Trophoblast cell (in vitro differentiated cells and primary cell): ENCODE measurements at regions not wholly inside any gene's neighbourhood (a gene's known extent, or its start where the extent isn't known, plus 50 kb on each side); places are given as distances from the start of the nearest gene placed in this dataset.

Source experiments
- DNase-seq, 2 donors: peaks; one replicate each; pipeline ENCODE4 v3.0.0-alpha.2; 2016
- H2AFZ ChIP-seq: 2 replicates; pipeline ENCODE4 v1.6.1; 2013; ENCODE audit warnings: low read length, moderate library complexity, mild to moderate bottlenecking; ENCODE audit not compliant: insufficient read depth, poor library complexity
- H2AK5ac ChIP-seq: 2 replicates; pipeline ENCODE4 v1.6.1; 2013; ENCODE audit warnings: mild to moderate bottlenecking, low read length
- H2BK120ac ChIP-seq: 2 replicates; pipeline ENCODE4 v1.6.1; 2013; ENCODE audit warnings: low read length, mild to moderate bottlenecking, moderate library complexity; ENCODE audit not compliant: insufficient read depth, poor library complexity
- H2BK12ac ChIP-seq: 2 replicates; pipeline ENCODE4 v1.6.1; 2013; ENCODE audit warnings: mild to moderate bottlenecking, low read length, moderate library complexity
- H2BK5ac ChIP-seq: 2 replicates; pipeline ENCODE4 v1.6.1; 2013; ENCODE audit warnings: low read length, low read depth, moderate library complexity, mild to moderate bottlenecking; ENCODE audit not compliant: poor library complexity
- H3K14ac ChIP-seq: 2 replicates; pipeline ENCODE4 v1.6.1; 2013; ENCODE audit warnings: mild to moderate bottlenecking, low read length
- H3K18ac ChIP-seq: 2 replicates; pipeline ENCODE4 v1.6.1; 2013; ENCODE audit warnings: mild to moderate bottlenecking, low read length
- H3K23ac ChIP-seq: 2 replicates; pipeline ENCODE4 v1.6.1; 2013; ENCODE audit warnings: low read length
- H3K27ac ChIP-seq: 2 replicates; pipeline ENCODE4 v1.5.1; 2013; ENCODE audit warnings: low read depth, mild to moderate bottlenecking, inconsistent platforms, low read length, moderate library complexity
- H3K27me3 ChIP-seq: 2 replicates; pipeline ENCODE4 v1.6.1; 2013; ENCODE audit warnings: inconsistent platforms, mild to moderate bottlenecking, low read length, moderate library complexity; ENCODE audit not compliant: insufficient read depth
- H3K36me3 ChIP-seq, 2 experiments: 1 replicate in 1 of 2; 2 replicates in 1 of 2; pipeline ENCODE4 v1.6.1; 2013; ENCODE audit warnings: low read length in 2 of 2, mild to moderate bottlenecking in 2 of 2, moderate library complexity in 1 of 2; ENCODE audit not compliant: insufficient read depth in 2 of 2, control insufficient read depth in 1 of 2
- H3K4ac ChIP-seq: 2 replicates; pipeline ENCODE4 v1.6.1; 2013; ENCODE audit warnings: low read depth, mild to moderate bottlenecking, low read length, moderate library complexity
- H3K4me1 ChIP-seq, 2 experiments: 1 replicate in 1 of 2; 2 replicates in 1 of 2; pipeline ENCODE4 v1.6.1; 2013; ENCODE audit warnings: low read length in 2 of 2, mild to moderate bottlenecking in 2 of 2, moderate library complexity in 1 of 2; ENCODE audit not compliant: insufficient read depth in 2 of 2, control insufficient read depth in 1 of 2
- H3K4me2 ChIP-seq: 2 replicates; pipeline ENCODE4 v1.6.1; 2013; ENCODE audit warnings: inconsistent platforms, mild to moderate bottlenecking, low read length, moderate library complexity
- H3K4me3 ChIP-seq: 2 replicates; pipeline ENCODE4 v1.5.1; 2013; ENCODE audit warnings: mild to moderate bottlenecking, low read depth, low read length, inconsistent platforms
- H3K79me1 ChIP-seq: one replicate; pipeline ENCODE4 v1.6.1; 2013; ENCODE audit warnings: low read length
- H3K79me2 ChIP-seq: 2 replicates; pipeline ENCODE4 v1.6.1; 2013; ENCODE audit warnings: low read length, mild to moderate bottlenecking; ENCODE audit not compliant: control insufficient read depth, insufficient read depth, poor library complexity
- H3K9ac ChIP-seq: 2 replicates; pipeline ENCODE4 v1.6.1; 2013; ENCODE audit warnings: mild to moderate bottlenecking, low read length
- H3K9me3 ChIP-seq: 2 replicates; pipeline ENCODE4 v1.6.1; 2013; ENCODE audit warnings: low read depth, mild to moderate bottlenecking, control low read depth, inconsistent platforms, low read length; ENCODE audit not compliant: insufficient read depth
- H4K12ac ChIP-seq: 2 replicates; pipeline ENCODE4 v1.6.1; 2013; ENCODE audit warnings: low read depth, mild to moderate bottlenecking, low read length, moderate library complexity
- H4K8ac ChIP-seq: 2 replicates; pipeline ENCODE4 v1.6.1; 2013; ENCODE audit warnings: low read depth, mild to moderate bottlenecking, low read length, moderate library complexity
- H4K91ac ChIP-seq: one replicate; pipeline ENCODE4 v1.6.1; 2013; ENCODE audit warnings: low read depth, mild to moderate bottlenecking, low read length, moderate library complexity
- WGBS: extraction: QIAGEN DNeasy Blood & Tissue Kit; methylation state at CpG from one replicate; pipeline ENCODE4 v1.1.7; 2013; ENCODE audit warnings: missing lambda C conversion rate; ENCODE audit not compliant: insufficient read length, insufficient coverage; ENCODE audit errors: extremely low coverage; 5-methylcytosine and 5-hydroxymethylcytosine counted together

DNA sequence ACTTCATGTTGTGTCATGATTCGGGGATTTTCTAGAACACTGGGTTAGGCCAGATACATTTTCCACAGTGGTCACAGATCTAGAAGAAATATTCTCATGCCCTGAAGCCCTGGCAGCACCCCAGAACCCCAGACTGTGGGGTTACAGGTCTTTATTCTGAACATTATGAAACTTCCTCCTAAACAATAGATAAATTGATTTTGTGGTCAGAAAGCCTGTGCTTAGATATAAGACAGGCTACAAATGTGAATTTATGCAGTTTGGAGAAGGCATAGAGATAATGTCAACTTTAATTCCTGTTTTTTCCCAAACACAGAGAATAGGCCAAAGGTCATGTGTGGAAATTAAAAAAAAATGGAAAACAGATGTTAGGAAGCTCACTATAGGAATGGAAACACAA, 492.9 kb downstream of the SPRY1 start:
- Histone ChIP-seq H3K4ac (no peak overlapping the region), H2BK120ac (no peak overlapping the region), H2BK5ac (no peak overlapping the region), H2AFZ (no peak overlapping the region), H4K91ac (no peak overlapping the region), H2AK5ac (no peak overlapping the region), H3K79me2 (no peaks in the 10 kb centered on the region), H3K4me2 (no peak overlapping the region), H3K79me1 (no peaks in the 10 kb centered on the region), H4K12ac (no peak overlapping the region), H3K27ac (no peak overlapping the region), H3K14ac (no peak overlapping the region), H3K23ac (no peak overlapping the region), H3K18ac (no peak overlapping the region), H3K27me3 (no peaks in the 10 kb centered on the region), H3K36me3 (no peaks in the 10 kb centered on the region), H4K8ac (no peak overlapping the region), H2BK12ac (no peak overlapping the region), H3K9me3 (peaks cover 1% of the 10 kb centered on the region), H3K4me1 (no peaks in the 10 kb centered on the region), H3K9ac (no peak overlapping the region), H3K4me3 (no peak overlapping the region)
- no CpG with 5 or more reads among the region's 1 CpG for WGBS
- DNase-seq: no peak

DNA sequence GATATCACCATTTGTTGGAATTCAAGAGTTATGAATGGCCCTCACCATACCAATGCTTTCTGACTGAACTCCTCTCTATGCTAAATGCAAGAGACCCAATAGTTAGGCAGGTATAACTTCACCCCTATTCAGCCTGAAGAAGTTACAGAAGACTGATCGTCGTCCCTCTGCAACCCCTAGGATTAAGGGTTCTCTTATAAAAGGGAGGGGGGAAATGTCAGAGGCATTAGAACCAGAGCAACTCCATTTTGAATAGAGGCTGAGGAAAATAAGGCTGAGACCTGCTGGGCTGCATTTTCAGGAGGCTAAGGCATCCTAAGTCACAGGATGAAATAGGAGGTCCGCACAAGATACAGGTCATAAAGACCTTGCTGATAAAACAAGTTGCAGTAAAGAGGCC, 494.3 kb downstream of the SPRY1 start:
- no peaks in the 10 kb centered on the region for H3K4me1 ChIP-seq
- no peak for DNase-seq
- H3K79me1 ChIP-seq: no peaks in the 10 kb centered on the region
- no peak overlapping the region for H3K27ac ChIP-seq
- H2AFZ ChIP-seq: no peak overlapping the region
- H3K18ac ChIP-seq: no peak overlapping the region
- no peak overlapping the region for H3K4ac ChIP-seq
- no CpG with 5 or more reads among the region's 3 CpGs for WGBS
- no peaks in the 10 kb centered on the region for H3K79me2 ChIP-seq
- H4K8ac ChIP-seq: no peak overlapping the region
- no peak overlapping the region for H4K12ac ChIP-seq
- H3K23ac ChIP-seq: no peak overlapping the region
- no peaks in the 10 kb centered on the region for H3K36me3 ChIP-seq
- H2BK120ac ChIP-seq: no peak overlapping the region
- no peak overlapping the region for H3K4me3 ChIP-seq
- H3K27me3 ChIP-seq: no peaks in the 10 kb centered on the region
- H4K91ac ChIP-seq: no peak overlapping the region
- no peaks in the 10 kb centered on the region for H3K9me3 ChIP-seq
- no peak overlapping the region for H2AK5ac ChIP-seq
- H3K9ac ChIP-seq: no peak overlapping the region
- H2BK5ac ChIP-seq: no peak overlapping the region
- no peak overlapping the region for H3K14ac ChIP-seq
- H2BK12ac ChIP-seq: no peak overlapping the region
- H3K4me2 ChIP-seq: no peak overlapping the region

DNA sequence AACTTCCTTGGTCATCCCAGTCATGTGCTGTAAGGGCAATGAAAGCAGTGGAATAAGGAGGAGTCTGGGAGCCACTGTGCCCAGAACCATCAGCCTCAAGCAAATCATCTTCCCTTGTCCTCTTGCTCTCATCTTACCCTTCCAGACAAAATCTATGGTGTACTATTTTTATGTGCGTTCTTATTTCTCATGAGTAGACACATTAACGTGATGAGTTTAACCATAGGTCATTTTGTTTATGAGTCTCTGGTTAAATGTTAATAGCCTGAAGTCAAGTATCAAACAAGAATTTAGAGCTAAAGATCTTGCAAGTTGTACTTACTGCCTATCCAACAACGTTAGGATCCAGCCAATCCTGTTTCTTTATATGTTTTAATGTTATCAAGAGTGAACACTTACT, 495.3 kb downstream of the SPRY1 start:
- Histone ChIP-seq H3K4me1 (no peaks in the 10 kb centered on the region), H2BK5ac (no peak overlapping the region), H4K12ac (no peak overlapping the region), H4K91ac (no peak overlapping the region), H2BK120ac (no peak overlapping the region), H2AFZ (no peak overlapping the region), H3K14ac (no peak overlapping the region), H4K8ac (no peak overlapping the region), H3K27ac (no peak overlapping the region), H3K9ac (no peak overlapping the region), H3K79me1 (no peaks in the 10 kb centered on the region), H3K4ac (no peak overlapping the region), H3K9me3 (no peaks in the 10 kb centered on the region), H3K4me3 (no peak overlapping the region), H3K79me2 (no peaks in the 10 kb centered on the region), H3K4me2 (no peak overlapping the region), H3K27me3 (no peaks in the 10 kb centered on the region), H2BK12ac (no peak overlapping the region), H3K23ac (no peak overlapping the region), H3K18ac (no peak overlapping the region), H2AK5ac (no peak overlapping the region), H3K36me3 (no peaks in the 10 kb centered on the region)
- WGBS: no CpG with 5 or more reads among the region's 3 CpGs
- DNase-seq: no peak

DNA sequence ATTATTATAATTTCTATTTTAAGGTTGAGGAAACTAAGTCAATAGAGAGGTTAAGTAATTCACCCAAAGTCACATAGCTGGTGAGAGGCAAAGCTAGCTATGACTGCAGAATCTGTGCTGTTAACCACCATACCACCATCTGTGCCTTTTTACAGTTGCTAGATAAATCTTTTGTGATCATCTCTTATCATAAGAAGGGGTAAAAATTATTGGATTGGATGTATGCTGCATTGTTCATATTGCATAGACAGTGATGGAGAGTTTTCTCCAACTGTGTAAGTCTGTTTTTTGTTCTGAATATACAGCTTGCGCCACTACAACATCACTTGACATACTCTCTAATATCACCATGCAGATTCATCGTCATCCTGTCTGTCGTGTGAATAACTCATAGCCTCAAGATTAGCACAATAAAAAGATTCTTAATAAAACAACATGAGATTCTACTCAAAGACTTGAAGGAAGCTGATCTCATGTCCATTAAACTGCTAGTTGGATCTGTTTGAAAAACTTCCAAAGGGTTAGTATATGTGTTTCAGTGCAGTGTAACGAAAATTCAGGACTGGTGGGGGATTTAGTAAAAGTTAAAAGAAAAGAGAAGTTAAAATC, 495.9 kb downstream of the SPRY1 start:
- no peak overlapping the region for H3K14ac ChIP-seq
- no peaks in the 10 kb centered on the region for H3K36me3 ChIP-seq
- no peak overlapping the region for H2BK5ac ChIP-seq
- no peak overlapping the region for H3K27ac ChIP-seq
- H3K18ac ChIP-seq: no peak overlapping the region
- H3K4me3 ChIP-seq: no peak overlapping the region
- H3K79me2 ChIP-seq: no peaks in the 10 kb centered on the region
- no peaks in the 10 kb centered on the region for H3K27me3 ChIP-seq
- H2AK5ac ChIP-seq: no peak overlapping the region
- H3K4ac ChIP-seq: no peak overlapping the region
- no peak overlapping the region for H2BK120ac ChIP-seq
- no peak overlapping the region for H3K23ac ChIP-seq
- H2BK12ac ChIP-seq: no peak overlapping the region
- H4K8ac ChIP-seq: no peak overlapping the region
- H4K91ac ChIP-seq: no peak overlapping the region
- no peak for DNase-seq
- H3K9ac ChIP-seq: no peak overlapping the region
- no peak overlapping the region for H2AFZ ChIP-seq
- H3K79me1 ChIP-seq: no peaks in the 10 kb centered on the region
- H4K12ac ChIP-seq: no peak overlapping the region
- no peaks in the 10 kb centered on the region for H3K4me1 ChIP-seq
- no peak overlapping the region for H3K4me2 ChIP-seq
- WGBS: 100% methylated on average over 1 of the region's 4 CpGs
- no peaks in the 10 kb centered on the region for H3K9me3 ChIP-seq
